GM21381 (cell line): ENCODE measurements at regions not wholly inside any gene's neighbourhood (a gene's known extent, or its start where the extent isn't known, plus 50 kb on each side); places are given as distances from the start of the nearest gene placed in this dataset.
"Not testable (repeated sequence)": the region's sequence is repeated elsewhere in the genome, so short reads cannot be mapped to it uniquely, and the experiment has no call there.

ENCODE experiments used
- ATAC-seq: cut with Tn5 transposase; IDR thresholded peaks from one replicate; pipeline ENCODE4 v1.9.1; 2021; ENCODE audit warnings: mild to moderate bottlenecking, moderate library complexity; ENCODE audit not compliant: unreplicated experiment

DNA sequence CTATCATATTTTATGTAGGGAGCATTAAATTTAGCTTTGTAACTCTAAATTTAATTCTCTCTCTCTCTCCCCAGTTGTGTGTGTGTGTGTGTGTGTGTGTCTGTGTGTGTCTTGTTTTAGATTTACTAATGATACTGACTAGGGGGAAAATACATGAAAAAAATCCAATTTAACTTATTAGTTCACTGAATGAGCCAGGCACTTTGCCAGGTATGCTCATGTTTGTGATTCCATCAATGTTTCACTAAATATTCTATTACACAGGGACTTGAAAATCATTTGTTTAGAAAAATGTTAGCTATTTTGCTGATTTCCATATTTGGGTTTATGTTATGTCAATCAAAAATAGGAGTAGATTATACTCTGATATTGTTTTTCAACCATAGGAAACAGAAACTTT, 203.7 kb upstream of the ZNF804A start:
- ATAC-seq = no peak

DNA sequence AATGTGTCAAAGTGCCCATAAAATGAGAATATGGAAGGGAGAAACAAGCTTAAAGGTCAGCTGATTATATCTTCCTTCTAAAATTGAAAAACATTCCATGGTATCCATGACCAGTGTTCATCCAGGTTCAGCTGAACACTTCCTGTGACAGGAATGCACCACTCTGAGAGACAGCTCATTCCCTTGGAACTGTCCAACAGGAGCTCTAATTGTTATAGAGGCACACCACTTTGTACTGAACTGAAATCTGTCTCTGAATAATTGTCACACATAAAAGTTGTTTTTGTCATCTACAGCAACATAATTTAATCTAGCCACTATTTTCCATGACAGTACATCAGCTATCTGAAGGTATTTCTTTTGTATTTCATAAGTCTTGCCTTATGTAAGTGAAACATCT, 195.9 kb upstream of the ZNF804A start:
- ATAC-seq = no peak

- not testable (repeated sequence) for ATAC-seq
Observed at GRCh38 chr2:184407041-184407630, 191.2 kb upstream of the ZNF804A start.

- ATAC-seq = no peak
Observed at GRCh38 chr2:184410160-184410559, 188.2 kb upstream of the ZNF804A start.

DNA sequence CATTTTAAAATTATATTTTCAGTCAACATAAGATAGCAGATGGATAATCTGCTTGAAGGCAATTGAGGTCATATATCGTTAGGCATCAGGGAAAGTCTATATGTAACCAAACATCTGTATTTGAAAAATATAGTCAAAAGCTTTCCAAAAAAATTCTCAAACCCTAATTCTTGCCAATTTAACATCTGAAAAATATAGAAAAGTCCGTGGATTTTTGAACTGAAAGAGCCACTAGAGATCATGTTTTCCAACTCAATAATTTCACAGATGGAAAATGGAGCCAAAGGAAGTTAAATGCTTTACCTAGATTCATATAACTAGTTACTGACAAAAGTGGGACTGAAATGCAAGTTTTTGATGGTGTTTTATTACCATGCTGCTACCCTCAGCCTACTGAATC, 185.1 kb upstream of the ZNF804A start:
- ATAC-seq = no peak

DNA sequence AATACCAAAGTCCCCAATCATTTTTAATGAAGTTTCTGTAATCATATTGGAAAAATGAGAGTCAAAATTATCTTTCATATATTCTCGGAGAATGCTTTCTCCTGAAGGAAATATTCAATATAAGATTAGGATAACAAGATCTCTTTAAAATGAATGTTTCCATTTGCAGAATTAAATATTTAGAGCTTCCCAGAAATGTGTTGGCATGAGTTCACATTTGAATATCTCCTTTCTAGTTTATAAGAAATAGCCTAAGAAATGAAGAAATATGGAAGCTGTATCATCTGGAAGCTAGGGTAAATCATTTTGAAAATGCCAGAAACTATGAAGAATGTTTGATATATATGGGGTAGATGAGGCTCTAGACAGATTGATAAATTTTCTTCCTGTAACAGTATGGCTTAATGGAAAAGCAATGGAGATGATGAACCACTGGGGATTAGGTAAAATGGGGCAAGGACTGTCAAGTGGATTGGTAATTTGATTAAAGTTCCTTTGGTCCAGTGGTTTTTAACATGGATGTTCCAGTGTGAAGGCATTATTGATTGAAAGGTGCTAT, 184.6 kb upstream of the ZNF804A start:
- ATAC-seq = no peak

DNA sequence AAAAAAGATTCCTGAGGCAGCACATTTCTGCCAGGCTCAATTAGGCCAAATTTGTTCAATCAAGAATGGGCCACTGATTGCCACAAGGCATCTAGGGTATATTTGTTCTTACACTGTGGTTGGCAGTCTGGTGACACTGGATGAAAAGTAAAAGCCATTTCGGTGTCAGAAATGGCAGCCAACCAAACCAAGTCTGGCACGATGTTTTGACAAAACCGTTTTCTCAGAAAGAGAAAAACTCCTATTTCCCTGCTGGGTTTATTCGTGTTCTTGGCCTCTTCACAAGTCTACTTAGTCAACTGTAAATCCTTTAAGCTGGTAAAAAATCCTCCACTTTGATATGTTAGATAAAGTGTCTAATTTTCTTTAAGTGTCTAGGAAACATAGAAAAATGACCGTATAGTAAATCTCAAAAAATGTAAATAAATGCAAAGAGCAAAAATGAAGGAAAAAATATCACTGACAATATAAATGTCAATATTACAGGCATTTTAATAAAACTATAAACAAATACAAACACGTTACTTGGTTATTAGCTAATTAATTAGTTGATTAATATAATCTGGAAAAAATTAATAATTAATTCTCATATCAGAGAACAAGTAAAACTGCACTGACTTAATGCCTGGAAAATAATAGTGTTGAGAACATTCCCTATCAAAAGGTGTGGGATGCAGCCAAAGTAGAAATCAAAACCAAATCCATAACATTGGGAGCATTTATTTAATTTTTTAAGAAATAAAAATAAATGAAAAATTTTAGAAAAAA, 182.0 kb upstream of the ZNF804A start:
- no peak for ATAC-seq

DNA sequence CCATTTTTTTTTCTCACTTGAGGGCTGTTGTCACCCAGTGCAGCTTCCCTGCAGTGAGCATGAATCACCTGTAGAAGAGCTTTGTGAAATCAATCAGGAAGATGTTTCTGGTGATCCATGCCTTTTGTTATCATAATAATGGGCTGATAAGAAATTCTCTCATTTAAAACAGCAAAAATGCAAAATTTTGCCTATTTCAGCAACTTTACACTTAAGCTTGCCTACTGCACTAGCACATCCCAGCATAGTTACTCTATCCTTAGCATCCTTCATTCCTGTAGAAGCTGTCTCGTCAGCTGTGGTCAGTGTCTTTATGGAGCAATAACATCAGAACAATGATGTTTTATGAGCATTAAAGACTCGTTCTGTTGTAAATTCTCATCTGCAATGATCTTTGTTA, 178.6 kb upstream of the ZNF804A start:
- no peak for ATAC-seq

- ATAC-seq = not testable (repeated sequence)
Observed at GRCh38 chr2:184421456-184421855, 176.9 kb upstream of the ZNF804A start.

DNA sequence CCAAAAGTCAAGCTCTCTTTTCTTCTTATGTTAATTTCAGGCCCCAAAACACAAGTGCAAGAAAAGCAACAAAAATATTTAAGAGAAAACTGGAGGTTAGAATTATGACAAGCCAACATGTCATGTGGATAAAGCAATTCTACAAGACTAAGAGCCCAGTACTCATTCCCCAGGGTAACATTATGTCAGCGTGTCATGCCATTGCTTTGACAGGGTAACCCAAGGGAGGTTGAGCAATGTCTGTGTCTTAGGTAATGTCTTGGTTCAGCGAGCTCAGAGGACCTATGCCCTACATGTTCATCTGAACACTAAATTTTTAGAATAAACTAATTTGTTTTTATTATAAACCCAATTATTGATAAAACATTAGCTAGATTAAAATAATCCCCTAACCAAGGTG, 173.2 kb upstream of the ZNF804A start:
- no peak for ATAC-seq

DNA sequence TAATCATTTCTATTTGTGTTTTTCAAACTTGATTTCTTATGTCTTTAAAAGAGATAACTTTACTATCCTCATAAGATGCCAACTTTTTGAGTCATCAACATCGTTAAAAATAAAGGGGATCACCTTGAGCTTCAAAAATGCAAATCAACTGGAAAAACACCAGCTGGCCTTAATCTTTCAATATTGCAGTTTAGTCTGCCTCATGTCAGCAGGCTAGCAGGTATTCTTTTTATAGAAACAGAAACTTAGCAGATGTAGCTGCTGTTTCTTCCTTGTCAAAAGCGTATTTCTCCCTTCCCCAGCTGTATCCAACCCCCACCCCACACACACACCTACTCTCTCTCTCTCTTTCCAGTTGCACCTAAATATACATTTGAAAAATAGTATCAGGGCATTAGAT, 154.1 kb upstream of the ZNF804A start:
- peak; percentile 91 for ATAC-seq

DNA sequence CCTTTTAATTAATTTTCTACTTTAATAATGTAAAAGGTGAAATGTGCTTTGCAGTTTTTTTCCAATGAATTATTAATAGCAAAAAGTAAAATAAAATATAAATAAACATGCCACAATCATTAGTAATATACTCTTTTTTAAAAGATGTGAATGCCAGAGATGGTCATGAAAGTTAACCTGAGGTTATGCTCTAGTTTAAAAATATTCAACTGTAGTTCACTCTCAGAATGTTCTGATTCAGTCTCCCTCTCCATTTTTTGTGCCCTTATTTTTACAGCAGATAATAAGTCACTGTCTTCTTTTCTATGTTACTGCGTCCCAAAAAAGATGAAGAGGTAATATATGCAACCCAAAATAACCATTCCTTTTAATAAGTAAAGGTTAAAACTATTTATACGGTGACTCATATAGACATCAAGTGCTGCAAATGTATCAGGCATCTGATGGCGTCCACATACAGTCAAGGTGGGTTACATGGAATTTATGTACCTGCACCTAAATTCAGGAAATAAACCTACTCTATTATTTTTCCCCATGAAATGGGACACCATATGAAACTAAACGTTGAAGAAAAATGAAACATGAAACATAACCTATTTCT, 153.6 kb upstream of the ZNF804A start:
- ATAC-seq = peak; percentile 30

GRCh38 chr2:184449760-184450159, 148.6 kb upstream of the ZNF804A start:
- ATAC-seq = no peak

- no peak for ATAC-seq
Observed at GRCh38 chr2:184452907-184453306, 145.4 kb upstream of the ZNF804A start.

DNA sequence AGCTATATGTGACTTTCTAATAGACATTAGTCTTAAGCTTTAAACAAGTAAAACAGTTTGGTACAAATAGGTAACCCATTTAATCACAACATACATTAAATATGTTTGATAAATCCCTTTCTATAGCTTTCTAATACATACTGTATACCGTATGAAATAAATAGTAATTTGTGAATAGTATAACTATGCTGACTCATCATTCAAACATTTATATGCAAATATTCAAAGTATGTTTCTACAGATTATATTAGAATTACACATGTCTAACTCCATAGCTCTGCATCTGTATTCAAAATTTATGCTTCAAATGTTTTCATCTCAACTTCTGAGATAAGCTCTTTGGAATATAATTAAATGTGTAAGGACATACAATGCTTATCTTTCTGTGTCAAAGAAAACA, 142.7 kb upstream of the ZNF804A start:
- no peak for ATAC-seq

GRCh38 chr2:184456693-184457092, 141.6 kb upstream of the ZNF804A start:
- ATAC-seq = not testable (repeated sequence)

DNA sequence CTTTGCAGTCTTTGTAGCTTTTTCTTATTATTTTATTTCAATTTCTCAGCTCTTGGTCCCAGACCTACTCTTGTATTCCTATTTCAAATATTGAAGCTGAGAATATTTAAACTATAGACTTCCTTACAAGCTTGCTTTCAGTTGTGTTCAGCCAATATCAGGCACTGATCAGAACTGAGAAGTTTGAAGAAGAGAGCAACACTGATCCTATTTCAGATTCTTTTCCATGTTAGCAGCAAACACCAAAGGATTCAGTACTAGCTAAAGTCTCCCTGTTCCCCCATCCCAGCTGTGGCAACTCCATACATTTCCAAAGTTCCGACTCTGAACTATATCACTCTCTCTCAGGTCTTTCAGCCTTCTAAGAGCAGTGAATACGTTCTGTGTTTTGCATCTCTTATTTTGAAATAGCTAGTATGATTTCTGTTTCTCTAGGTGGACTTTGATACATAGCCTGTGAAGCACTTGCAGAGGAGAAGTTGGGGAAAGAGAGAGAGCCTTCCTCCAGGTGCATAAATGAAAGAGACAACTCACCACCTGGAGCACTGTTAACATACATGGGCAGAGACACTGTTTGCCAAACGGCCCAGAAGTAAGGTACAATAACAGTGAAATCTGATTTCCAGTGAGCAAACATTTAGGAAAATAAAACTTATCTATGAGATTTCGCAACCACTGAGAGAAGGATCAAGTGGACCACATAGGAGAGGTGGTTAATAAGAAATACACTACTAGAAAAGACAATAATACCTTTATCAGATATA, 135.0 kb upstream of the ZNF804A start:
- no peak for ATAC-seq

DNA sequence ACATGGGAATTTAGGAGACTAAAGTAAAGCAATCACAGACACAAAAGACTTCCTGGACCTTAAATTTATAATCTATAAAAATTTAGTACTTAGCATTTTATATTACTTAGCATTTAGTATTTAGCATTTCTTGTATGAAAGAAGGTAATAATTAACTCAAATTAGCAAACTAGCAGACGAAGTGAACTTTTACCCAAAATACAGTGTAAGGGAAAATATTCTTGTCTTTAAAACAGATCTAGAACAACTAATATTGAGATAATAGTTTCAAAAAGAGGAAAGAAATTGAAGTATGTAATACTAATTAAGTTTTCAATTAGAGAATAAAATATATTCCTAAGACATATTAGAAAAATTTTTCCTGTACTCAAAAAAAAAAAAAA, 134.5 kb upstream of the ZNF804A start:
- ATAC-seq = no peak

DNA sequence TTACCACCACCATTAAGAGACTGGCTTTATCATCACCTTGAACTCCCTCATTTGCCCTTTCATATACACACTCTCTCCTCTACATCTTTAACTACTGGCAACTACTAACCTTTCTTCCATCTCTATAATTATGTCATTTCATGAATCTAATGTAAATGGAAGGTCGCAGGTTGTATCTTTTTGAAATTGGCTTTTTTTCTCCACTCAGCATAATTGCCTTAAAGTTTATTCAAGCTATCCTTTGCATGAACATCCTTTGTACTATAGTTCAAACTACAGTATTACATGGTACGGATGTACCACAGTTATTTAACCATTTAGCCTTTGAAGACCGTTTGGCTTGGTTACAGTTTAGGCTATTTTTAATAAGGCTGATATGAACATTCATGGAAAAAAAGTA, 129.5 kb upstream of the ZNF804A start:
- no peak for ATAC-seq

DNA sequence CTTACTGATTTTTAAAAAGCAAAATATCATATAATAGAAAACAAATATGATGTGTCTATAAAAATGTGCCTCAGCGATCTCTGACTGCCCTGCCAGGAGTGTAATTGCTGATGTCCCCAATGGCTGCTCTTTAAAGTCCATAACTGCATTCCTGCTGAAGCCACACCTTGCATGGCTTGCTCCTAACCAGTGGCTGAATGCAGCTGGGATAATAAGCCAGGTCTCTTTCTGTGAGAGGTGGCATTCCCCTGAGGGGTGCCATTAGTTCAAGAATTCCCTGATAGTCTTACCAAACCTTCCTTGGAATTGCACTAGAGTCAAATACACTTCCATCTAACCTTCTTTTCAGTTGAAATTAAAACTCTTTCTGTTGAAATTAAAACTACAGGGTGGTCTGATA, 125.8 kb upstream of the ZNF804A start:
- no peak for ATAC-seq

DNA sequence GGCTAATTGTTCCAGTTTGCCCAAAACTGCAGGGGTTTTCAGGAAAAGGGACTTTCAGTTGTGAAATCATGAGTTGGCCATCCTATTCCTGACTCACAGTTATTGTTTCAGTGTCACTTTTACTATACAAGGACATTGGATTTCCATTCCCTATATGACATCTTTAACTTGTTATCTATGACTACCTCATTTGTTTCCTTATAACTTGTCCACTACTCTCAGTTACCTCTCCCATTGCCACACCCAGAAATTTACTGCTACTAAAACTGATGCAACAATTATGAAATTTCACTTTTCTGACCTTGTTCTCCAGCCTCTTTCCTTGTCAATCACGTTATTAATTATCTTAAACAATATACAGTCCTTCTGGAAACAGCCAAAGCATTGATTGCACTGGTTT, 116.5 kb upstream of the ZNF804A start:
- ATAC-seq = no peak
